GM21786 (cell line): ENCODE measurements at regions not wholly inside any gene's neighbourhood (a gene's known extent, or its start where the extent isn't known, plus 50 kb on each side); places are given as distances from the start of the nearest gene placed in this dataset.
"Not testable (repeated sequence)": the region's sequence is repeated elsewhere in the genome, so short reads cannot be mapped to it uniquely, and the experiment has no call there.

Source experiments
- ATAC-seq: cut with Tn5 transposase; IDR thresholded peaks from one replicate; pipeline ENCODE4 v1.9.1; 2021; ENCODE audit not compliant: unreplicated experiment

DNA sequence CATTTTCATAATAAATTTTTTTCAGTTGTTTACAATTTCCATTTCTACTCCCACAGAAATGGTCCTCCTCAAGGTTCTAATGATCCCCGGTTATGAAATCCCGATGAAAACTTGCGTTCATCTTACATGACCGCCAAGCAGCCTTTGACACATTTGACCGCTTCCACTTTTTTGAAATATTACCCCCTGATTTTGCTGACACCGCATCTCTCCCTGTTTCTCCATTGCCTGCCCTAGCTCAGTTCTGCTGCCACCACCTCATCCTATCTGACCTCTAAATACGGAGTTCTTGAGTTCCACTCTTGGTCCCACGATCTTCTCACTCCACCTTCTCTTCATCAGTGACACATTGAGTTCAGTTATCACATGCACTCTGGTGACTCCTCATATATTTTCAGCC, 74.1 kb downstream of the SLC35B3 start:
- ATAC-seq, result no peak

DNA sequence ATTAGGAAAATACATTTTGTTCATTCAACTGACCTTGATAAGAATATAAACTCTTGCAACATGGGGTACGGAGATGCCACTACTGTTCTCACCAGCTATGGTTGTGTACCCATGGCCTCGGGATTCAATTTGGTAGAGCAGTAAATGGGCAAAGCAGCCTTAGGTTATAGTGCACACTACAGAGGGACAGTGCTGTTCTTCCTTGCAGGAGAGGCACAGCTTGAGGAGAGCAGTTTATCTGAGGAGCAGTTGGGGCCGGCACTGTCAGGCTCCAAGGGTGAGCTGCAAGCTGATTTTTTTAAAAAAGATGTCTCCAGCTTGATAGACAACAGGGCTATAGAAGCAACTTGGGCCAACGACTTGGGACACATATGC, 82.4 kb downstream of the SLC35B3 start:
- ATAC-seq, result no peak

DNA sequence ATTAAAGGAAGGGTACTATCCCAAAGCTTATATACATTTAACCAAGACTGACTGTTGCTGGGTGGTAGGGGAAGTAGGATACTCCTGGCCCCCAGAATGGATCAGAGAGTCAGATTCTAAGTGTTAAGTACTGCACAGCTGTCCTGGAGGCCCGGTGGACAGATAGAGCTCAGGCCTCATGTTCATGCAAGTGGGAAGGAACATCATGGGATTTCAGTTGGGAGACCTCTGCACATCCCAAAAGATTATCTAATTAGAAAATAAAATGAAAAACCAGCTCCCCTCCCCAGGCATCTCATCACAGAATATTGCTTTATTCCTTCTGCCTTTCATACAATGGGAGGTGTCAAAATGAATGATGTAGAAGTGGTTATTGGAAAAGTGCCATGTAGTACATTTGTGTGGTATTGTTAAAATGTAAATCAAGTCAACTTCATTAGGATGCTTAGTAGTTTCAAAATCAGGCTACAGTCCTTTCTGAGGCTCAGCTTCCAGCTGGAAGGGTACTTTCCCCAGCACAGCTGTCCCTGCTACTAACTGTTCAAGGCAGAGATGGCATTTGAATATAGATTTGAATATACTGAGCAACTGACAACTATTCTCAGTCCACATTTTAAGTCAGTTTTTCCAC, 82.9 kb downstream of the SLC35B3 start:
- no peak for ATAC-seq

DNA sequence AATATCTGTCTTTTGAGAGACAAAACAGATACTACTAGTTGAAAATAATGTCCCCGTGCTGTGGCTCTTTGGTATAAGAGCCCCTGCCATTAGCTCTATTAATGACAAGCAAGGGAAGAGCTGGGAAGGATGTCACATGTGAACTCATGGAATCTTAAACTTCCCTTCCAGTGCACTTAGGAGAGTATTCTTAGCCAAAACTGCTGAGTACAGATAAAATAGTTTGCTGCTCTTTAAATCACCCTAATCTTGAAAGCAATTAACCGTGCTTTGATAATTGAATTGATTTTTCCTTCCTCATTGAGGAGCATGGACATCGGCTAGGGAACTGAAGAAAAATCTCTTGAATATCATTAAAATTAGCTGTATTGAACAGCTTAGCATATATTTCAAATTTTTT, 91.7 kb downstream of the SLC35B3 start:
- ATAC-seq, result no peak

DNA sequence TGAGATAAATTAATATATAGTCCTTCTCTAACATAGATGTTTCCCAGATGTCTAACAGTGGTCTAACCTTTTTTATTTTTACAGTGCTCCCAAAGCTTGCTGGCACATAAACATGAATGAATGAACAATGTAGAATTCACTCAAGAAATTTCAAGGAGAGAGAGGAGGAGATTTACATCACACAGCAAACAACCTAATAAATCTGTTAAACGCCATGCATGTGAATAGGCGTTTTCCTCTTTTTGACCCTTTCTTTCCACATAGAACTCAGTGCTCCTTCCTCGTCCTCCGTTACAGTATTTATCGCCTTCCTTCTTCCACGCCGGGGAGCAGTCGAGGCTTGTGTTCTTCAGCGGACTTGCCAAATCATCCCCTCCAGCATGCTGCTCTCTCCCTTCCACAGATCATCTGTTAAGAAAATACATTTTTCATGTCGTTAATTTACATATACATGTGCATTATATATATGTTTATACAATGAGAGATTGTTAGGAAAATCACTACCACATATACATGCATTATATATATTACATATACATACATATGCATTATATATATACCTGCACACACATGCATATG, 93.0 kb downstream of the SLC35B3 start:
- ATAC-seq, result no peak

DNA sequence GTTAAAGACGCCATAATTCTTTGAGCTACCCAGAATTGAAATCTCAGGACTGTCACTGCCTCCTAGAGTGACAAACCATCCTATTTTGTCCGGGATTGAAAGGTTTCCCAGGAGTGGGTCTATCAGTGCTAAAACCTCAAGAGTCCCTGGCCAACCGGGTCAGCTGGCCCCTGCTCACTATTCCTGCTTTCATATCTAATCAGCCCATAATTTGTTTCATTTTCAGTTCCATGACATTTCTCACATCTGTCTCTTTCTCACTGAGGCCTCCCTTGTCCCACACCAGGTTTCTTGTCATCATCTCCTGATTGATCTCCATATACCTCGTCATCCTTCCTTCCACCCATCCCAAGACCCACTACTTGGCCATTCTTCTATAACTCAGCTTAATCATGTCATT, 98.2 kb downstream of the SLC35B3 start:
- no peak for ATAC-seq

DNA sequence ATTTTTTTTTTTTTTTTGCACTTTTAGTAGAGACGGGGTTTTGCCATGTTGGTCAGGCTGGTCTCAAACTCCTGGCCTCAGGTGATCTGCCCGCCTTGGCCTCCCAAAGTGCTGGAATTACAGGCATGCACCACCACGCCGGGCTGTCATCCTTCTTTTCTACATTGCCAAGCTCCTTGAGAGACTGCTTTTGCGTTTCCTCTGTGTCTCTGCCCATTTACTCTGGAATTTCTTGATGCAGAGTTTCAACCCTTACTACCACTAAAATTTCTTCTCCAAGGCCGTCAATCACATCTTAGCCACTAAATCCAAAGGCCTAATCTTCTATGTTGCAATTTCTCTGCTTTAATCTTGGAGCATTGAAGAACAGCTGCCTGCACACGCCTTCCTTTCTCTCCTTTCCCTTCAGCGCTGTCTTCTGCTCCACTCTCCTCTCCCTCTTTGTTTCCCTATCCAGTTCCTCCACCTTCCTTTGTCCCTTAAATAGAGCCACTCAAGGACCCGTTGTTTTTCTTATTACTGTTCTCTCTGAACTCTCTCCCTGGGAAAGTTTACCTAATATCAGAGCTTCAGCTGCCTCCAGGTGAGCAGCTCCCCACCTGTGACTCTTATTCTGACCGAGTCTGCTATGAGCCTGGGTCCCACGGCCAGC, 98.8 kb downstream of the SLC35B3 start:
- no peak for ATAC-seq

DNA sequence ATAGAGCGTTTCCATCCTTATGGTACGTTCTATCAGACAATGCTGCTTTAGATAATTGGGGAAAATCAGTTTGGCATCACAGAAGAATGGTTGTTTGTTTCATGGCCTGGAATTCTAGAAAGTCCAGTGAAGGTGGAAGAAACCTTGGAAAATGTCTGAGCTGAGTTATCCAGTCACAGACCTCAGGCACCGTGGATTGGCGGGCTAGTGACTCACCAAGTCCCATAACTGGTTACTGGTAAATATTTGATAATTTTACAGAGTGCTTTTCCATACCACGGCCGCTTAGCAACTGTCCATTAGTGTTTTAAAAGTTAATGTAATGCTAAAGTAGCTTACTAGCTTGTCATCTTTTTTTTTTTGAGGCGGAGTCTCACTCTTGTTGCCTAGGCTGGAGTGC, 99.4 kb downstream of the SLC35B3 start:
- ATAC-seq, result no peak

DNA sequence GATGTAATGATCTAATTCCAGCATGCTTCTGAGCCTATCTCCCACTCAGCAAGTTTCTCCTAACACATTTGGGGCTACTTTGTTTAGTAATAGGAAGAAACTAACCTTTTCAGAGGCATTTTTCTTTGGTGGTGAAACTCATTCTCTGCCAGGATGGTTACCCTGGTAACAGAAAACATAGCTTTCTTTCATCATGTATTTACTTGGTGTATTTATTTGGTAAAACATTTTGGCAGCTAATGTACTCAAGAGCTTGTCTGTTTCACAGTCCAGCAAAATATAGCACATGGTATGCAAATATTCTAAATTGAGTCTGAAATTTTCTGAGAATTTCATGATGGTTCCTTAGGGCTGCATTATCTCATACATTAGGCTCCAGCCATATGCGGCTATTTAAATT, 100.0 kb downstream of the SLC35B3 start:
- ATAC-seq, result no peak

DNA sequence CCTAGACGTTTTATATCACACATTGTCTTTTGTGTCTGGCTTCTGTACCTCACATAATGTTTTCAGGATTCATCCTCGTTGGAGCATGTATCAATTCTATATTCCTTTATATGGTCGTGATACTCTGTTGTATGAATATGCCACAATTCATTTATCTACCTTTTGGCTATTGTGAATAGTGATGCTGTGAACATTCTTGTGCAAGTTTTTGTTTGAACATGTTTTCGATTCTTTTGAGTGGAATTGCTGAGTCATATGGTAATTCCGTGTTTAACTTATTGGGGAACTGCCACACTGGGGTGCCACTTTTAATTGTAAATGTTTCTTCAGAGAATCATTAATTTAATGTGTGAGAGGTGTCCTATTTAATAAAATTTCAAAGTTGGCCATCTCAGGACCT, 101.2 kb downstream of the SLC35B3 start:
- ATAC-seq, result no peak

DNA sequence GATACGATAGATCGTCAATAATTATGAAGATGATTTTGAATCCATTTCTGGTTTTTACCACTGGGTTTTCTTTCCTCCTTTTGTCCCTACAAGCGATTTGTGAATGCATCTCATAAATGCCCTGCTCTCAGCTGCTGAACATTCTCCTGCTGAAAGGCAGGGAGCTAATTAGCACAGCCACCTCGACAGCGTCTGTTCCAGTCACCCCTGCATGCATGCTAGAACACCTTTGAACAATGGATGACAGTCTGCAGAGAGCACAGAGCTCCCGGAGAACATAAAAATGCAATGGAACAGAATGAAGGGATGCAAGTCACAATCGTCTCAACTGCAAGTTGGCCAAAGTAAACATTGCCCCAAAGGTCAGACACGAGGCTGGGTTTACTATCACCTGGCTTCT, 105.8 kb downstream of the SLC35B3 start:
- ATAC-seq, result no peak

DNA sequence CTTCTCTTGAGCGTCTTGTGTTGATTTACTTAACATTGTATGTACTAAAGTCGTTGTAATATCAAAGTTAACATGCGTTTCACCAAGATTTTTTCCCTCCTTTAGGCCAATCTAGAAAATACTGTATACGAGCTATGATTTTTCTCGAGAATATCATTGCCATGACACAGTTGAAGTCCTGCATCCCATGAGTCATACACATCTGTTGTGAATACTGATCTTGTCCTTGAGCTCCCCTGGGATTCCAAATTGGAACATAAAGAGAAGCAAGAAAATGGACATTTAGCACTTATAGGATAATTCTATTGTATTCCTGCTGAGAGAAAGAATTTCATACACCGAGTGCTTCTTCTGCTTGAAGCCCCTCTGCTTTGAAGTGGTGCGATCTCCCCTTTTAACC, 109.6 kb downstream of the SLC35B3 start:
- ATAC-seq, result no peak

DNA sequence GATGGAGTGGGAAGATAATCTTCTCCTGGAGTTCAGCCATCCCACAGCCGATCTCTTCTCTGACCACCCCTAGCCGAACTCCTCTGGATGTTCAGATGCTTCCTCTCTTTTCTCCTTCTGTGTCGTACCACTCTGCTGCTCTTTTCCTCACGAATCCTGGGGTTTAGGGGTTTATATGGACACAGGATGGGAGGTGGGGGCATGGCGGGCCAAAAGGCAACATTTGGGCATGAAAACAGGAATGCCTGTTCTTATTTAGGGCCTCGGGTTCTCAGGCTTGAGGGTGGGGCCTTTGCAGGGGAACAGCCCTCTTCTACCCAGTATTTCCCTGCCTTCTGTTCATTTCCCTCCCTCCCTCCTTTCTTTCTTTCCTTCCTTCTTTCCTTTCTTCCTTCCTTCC, 112.7 kb downstream of the SLC35B3 start:
- no peak for ATAC-seq

DNA sequence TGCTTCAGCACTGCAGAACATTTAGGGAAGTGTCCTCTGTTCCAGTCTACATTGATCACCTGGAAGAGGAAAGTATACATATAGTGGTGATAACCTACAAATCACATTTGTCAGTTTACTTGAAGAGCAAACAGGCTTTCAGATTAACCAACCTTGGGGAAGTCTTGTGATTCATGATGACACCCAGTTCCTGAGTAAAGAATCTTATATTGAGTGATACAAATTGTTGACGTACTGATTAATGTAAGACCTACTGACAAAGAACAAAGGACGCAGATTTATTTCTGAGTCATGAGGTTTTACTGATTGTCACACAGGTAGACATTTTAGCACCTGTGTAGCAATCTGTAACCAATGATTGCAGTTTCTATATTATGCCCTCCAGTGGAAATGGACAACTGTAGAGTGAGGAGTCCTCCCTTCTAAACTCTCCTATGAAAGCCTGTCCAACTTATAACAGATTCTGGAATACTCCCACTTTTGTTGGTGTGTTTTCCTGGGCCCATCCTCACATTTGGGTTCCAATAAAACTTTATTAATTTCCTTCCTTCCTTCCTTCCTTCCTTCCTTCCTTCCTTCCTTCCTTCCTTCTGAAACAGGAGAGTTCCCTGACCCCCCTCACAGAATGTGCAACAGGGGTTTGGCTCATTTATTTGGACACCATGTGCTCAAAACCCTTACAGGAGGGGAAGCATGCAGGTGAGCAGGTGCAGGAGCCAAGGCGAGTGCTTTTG, 113.5 kb downstream of the SLC35B3 start:
- no peak for ATAC-seq

DNA sequence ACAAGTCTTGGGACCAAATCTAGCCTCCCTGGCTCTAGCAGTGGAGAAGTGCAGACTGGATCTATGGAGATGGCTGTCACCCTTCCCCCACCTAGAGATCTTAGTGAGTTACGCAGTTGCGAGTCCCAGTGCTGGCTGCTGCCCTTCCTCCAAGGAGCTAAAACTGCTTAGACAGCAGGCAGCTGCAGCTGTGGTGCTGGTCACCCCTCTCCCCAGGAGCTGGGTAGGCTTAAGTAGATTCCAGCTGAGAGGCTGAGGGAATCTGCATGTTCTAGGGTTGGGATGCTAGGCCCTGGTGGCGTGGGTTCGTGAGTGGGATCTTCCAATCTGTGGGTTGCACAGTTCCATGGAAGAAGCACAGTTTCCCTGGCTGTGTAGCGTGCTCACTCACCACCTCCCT, 120.2 kb downstream of the SLC35B3 start:
- ATAC-seq, result no peak

DNA sequence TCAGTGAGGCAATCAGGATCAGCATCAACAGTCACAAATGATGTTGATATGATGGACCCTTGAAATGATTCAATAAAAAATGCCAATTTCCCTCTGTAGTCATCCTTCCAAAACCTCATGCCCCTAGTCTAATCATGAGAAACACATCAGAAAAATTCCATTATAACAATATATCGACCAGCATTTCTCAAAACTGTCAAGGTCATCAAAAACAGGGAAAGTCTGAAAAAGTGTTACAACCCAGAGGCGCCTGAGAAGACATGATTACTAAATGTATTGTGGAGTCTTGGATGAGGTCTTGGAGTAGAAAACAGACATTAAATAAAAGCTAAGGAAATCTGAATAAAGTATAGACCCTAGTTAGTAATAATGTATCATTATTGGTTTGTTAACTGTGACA, 133.8 kb downstream of the SLC35B3 start:
- ATAC-seq, result no peak

DNA sequence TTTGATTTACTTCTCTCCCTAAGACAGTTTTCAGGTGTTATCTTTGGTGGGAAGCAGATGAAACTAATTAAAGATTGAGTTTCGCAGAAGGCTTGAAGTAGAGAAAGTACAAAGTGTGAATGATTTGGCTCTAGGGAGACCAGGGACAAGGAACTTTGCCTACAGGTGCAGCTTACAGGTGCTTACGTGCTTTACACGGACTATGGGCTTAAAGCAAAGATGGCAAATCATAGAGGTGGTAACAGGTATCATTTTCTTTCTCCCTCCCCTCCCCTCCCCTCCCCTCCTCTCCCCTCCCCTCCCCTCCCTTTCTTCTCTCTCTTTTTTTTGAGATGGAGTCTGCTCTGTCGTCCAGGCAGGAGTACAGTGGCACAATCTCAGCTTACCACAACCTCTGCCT, 136.3 kb downstream of the SLC35B3 start:
- no peak for ATAC-seq

DNA sequence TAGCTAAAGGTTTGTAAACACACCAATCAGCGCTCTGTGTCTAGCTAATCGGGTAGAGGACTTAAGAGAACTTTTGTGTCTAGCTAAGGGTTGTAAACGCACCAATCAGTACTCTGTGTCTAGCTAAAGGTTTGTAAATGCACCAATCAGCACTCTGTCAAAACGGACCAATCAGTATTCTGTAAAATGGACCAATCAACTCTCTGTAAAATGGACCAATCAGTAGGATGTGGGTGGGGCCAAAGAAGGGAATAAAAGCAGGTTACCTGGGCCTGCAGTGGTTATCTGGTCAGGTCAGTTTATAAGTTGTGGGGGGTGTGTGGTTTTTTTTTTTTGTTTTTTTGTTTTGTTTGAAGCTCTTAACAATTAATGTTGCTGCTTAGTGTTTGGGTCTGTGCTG, 152.4 kb downstream of the SLC35B3 start:
- not testable (repeated sequence) for ATAC-seq

DNA sequence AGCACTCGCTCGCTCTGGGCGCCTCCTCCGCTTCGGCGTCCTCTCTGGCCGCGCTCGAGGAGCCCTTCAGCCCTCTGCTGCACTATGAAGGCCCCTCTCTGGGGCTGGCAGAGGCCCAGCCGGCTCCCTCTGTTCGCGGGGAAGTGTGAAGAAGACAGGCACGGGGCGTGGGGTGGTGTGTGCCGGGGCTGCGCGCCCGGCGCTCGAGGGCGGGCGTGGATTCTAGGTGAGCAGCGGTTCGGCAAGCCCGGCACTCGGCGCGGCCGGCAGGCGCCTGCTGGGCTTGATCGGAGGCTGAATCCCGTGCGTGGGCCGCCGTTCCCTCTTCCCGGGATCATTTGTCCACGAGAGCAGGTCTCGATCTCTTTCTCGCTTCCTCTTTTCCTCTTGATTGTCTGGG, 153.0 kb downstream of the SLC35B3 start:
- ATAC-seq, result no peak

DNA sequence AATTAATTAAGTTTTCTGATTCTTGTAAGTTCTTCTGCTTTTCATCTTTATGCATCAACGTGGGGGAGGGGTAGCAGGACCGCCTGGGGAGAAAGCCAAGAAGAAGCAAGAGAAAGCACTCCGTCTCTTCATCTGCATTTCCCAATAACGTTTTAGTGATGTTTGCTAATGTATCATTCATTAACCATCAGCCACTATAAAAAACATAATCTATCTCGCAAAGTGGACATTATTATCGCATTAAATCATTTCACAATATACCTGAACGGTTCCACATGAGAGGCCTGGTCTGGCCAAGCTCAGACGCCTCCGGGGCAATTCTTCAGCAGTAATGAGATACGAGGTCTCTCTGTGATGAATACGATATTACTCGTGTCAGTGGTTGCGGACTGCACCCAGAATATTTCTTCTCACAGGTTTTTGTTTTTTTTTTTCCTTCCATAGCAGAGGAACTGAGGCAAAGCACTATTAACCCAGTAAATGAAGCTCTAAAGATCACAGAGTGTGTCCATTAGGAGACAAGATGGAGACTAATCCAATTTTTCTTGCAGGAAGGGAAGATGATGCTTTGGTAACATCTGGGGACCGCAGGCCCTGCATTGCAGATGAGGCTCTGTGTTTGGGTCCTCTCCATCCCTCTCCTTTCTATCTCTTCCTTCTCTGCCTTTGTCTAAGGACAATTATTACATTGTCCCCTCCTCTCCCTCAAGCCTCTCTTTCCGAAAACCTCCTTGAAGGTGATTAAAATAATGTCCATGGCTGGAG, 156.1 kb downstream of the SLC35B3 start:
- no peak for ATAC-seq

DNA sequence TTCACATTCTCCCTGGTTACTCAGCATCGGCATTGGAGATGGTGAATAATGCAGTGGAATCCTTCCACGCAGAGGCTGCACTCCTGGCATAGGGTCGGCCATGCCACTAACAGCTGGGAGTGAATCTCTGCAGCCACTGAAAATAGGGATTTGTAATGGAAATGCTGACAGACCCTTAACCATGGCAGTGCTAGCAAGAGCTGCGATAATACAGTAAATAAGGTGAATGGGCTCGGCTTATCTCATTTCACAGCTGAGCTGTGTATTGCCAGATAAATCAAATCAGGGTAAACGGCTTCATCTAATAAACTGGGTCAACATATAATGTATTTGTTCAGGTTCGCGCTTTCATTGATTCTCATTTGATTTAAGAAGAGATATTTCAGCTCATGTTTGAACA, 156.8 kb downstream of the SLC35B3 start:
- no peak for ATAC-seq
